T47D (cell line): ENCODE measurements at regions not wholly inside any gene's neighbourhood (a gene's known extent, or its start where the extent isn't known, plus 50 kb on each side); places are given as distances from the start of the nearest gene placed in this dataset.

Source experiments
- DNase-seq, 2 experiments: peaks; one replicate each; pipeline versions ENCODE4 v3.0.0 to v3.0.0-alpha.2; 2011 to 2012; ENCODE audit warnings: low read depth in 1 of 2, low spot score in 1 of 2
- JUND ChIP-seq: IDR thresholded peaks from 2 replicates; pipeline ENCODE4 v1.6.1; 2012; ENCODE audit warnings: low read depth
- in situ Hi-C: cut with HindIII; loops from 2 replicates; pipeline ENCODE4 v1.10.0; 2016; ENCODE audit warnings: low sequenced_read_pairs, low pct_unique_long_range_greater_than_20kb

- in situ Hi-C loops = no loop called here
- no peak for DNase-seq
- no peak for TF ChIP-seq JUND
Observed at GRCh38 chr7:48760528-48761265, 163.7 kb upstream of the CDC14C start.

- in situ Hi-C loops = no loop called here
- no peak for TF ChIP-seq JUND
- no peak for DNase-seq
Observed at GRCh38 chr7:48780862-48781261, 143.5 kb upstream of the CDC14C start.

GRCh38 chr7:48781752-48782151 lies 142.6 kb upstream of the CDC14C start:
- in situ Hi-C loops = no loop called here
- DNase-seq = no peak
- no peak for TF ChIP-seq JUND

GRCh38 chr7:48782511-48782910 lies 141.8 kb upstream of the CDC14C start:
- TF ChIP-seq JUND = no peak
- no peak for DNase-seq
- in situ Hi-C loops = no loop called here

- TF ChIP-seq JUND = no peak
- no peak for DNase-seq
- in situ Hi-C loops = no loop called here
Observed at GRCh38 chr7:48786951-48787350, 137.4 kb upstream of the CDC14C start.

- TF ChIP-seq JUND = no peak
- in situ Hi-C loops = no loop called here
- no peak for DNase-seq
Observed at GRCh38 chr7:48803250-48803649, 121.1 kb upstream of the CDC14C start.

- in situ Hi-C loops = no loop called here
Observed at GRCh38 chr7:48806731-48807130, 117.6 kb upstream of the CDC14C start.

GRCh38 chr7:48811071-48811470 lies 113.3 kb upstream of the CDC14C start:
- in situ Hi-C loops = no loop called here
- no peak for DNase-seq
- TF ChIP-seq JUND = no peak

More at GRCh38 chr7:48806731-48807130, 117.6 kb upstream of the CDC14C start:
- no peak for DNase-seq
- no peak for TF ChIP-seq JUND

GRCh38 chr7:48813472-48813871 lies 110.9 kb upstream of the CDC14C start:
- TF ChIP-seq JUND = no peak
- in situ Hi-C loops = no loop called here
- no peak for DNase-seq

- TF ChIP-seq JUND = no peak
- no peak for DNase-seq
- in situ Hi-C loops = no loop called here
Observed at GRCh38 chr7:48822138-48822537, 102.2 kb upstream of the CDC14C start.

GRCh38 chr7:48832303-48832845 lies 92.0 kb upstream of the CDC14C start:
- no peak for DNase-seq
- in situ Hi-C loops = no loop called here

GRCh38 chr7:48837266-48837665 lies 87.1 kb upstream of the CDC14C start:
- in situ Hi-C loops = no loop called here

More at GRCh38 chr7:48832303-48832845, 92.0 kb upstream of the CDC14C start:
- no peak for TF ChIP-seq JUND

GRCh38 chr7:48839108-48839507 lies 85.2 kb upstream of the CDC14C start:
- no peak for DNase-seq
- TF ChIP-seq JUND = no peak
- in situ Hi-C loops = no loop called here

More at GRCh38 chr7:48837266-48837665, 87.1 kb upstream of the CDC14C start:
- TF ChIP-seq JUND = no peak
- DNase-seq = no peak
